PFSK-1 (cell line): ENCODE measurements at regions not wholly inside any gene's neighbourhood (a gene's known extent, or its start where the extent isn't known, plus 50 kb on each side); places are given as distances from the start of the nearest gene placed in this dataset.

ENCODE experiments used
- FOXP2 ChIP-seq: optimal IDR thresholded peaks from 2 replicates; pipeline ENCODE3; 2011; ENCODE audit warnings: borderline replicate concordance, control low read depth, inconsistent platforms; ENCODE audit not compliant: insufficient read depth; ENCODE audit errors: extremely low read length, extremely low read depth
- POLR2AphosphoS5 ChIP-seq: IDR thresholded peaks from 2 replicates; pipeline ENCODE4 v1.6.1; 2012; ENCODE audit warnings: low read depth, mild to moderate bottlenecking, control low read depth, low read length, moderate library complexity
- REST ChIP-seq, 2 experiments: IDR thresholded peaks; 2 replicates each; pipeline versions ENCODE4 v1.6.1 to v1.8.0; 2011 to 2012; ENCODE audit warnings: low read depth in 2 of 2, low read length in 2 of 2, control low read depth in 1 of 2, inconsistent platforms in 1 of 2, mild to moderate bottlenecking in 1 of 2, moderate library complexity in 1 of 2; ENCODE audit not compliant: insufficient read depth in 1 of 2
- SIN3A ChIP-seq: IDR thresholded peaks from 2 replicates; pipeline ENCODE4 v1.6.1; 2012; ENCODE audit warnings: mild to moderate bottlenecking, low read length, moderate library complexity, borderline replicate concordance; ENCODE audit not compliant: insufficient read depth
- TAF1 ChIP-seq: IDR thresholded peaks from 2 replicates; pipeline ENCODE4 v1.6.1; 2012; ENCODE audit warnings: low read length, control low read depth, borderline replicate concordance; ENCODE audit not compliant: insufficient read depth

- TF ChIP-seq SIN3A: no peak
- no peak for TF ChIP-seq FOXP2
- TF ChIP-seq TAF1: no peak
- TF ChIP-seq REST (IDR thresholded peaks at IDR 0.05; ENCODE audit: insufficient read depth in 1 of 2, low read depth in 2 of 2, low read length in 2 of 2): no peak
- no peak for TF ChIP-seq POLR2AphosphoS5
These were observed 210.3 kb downstream of the EPM2A start for GRCh38 chr6:145525038-145525437.

- TF ChIP-seq REST (IDR thresholded peaks at IDR 0.05; ENCODE audit: insufficient read depth in 1 of 2, low read depth in 2 of 2, low read length in 2 of 2): no peak
- TF ChIP-seq POLR2AphosphoS5: no peak
- no peak for TF ChIP-seq TAF1
- TF ChIP-seq SIN3A: no peak
- no peak for TF ChIP-seq FOXP2
These were observed 205.7 kb downstream of the EPM2A start for GRCh38 chr6:145529582-145529981.

GRCh38 chr6:145530454-145530853 lies 204.9 kb downstream of the EPM2A start:
- TF ChIP-seq POLR2AphosphoS5 (no peak), SIN3A (no peak), FOXP2 (no peak), TAF1 (no peak), REST (IDR thresholded peaks at IDR 0.05; ENCODE audit: insufficient read depth in 1 of 2, low read depth in 2 of 2, low read length in 2 of 2) (no peak)

GRCh38 chr6:145531032-145531431 lies 204.3 kb downstream of the EPM2A start:
- no peak for TF ChIP-seq SIN3A
- no peak for TF ChIP-seq POLR2AphosphoS5
- no peak for TF ChIP-seq TAF1

GRCh38 chr6:145531822-145532221 lies 203.5 kb downstream of the EPM2A start:
- no peak for TF ChIP-seq REST (IDR thresholded peaks at IDR 0.05; ENCODE audit: insufficient read depth in 1 of 2, low read depth in 2 of 2, low read length in 2 of 2)
- no peak for TF ChIP-seq SIN3A
- TF ChIP-seq TAF1: no peak
- TF ChIP-seq FOXP2: no peak
- no peak for TF ChIP-seq POLR2AphosphoS5
